Endothelial cell of umbilical vein (primary cell): ENCODE measurements at regions not wholly inside any gene's neighbourhood (a gene's known extent, or its start where the extent isn't known, plus 50 kb on each side); places are given as distances from the start of the nearest gene placed in this dataset.

ENCODE experiments used
- BruUV-seq: library from RNA; stranded (reverse); fragments of 400-500 nt; replicated peaks from 2 replicates; lab custom pipeline; 2021; lab: Mats Ljungman, UMichigan
- CTCF ChIA-PET: fragments of 300-600, 350-600 bp; sonication (Branson Sonifier 250); formaldehyde crosslinking; loops from one replicate; lab custom pipeline; 2021; ENCODE audit warnings: antibody characterized with exemption, inconsistent platforms; lab: Charles Lee
- POLR2A ChIA-PET: fragments of 300-600, 350-600 bp; sonication (Branson Sonifier 250); formaldehyde crosslinking; loops from one replicate; lab custom pipeline; 2021; ENCODE audit warnings: antibody characterized with exemption, inconsistent platforms; lab: Charles Lee
- DNase-seq: peaks from one replicate; pipeline ENCODE4 v3.0.0-alpha.2; 2011; ENCODE audit warnings: low read depth, low spot score
- FAIRE-seq: peaks from 2 replicates; lab custom pipeline; 2011; peaks lifted over from hg19 to GRCh38; lab: Jason Lieb, UNC
- H2AFZ ChIP-seq: 2 replicates; pipeline ENCODE4 v1.6.0; 2012; ENCODE audit warnings: low read depth, low read length, control low read depth, inconsistent platforms
- H3K27ac ChIP-seq: 2 replicates; pipeline ENCODE4 v1.5.1; 2011; ENCODE audit warnings: low read depth, mild to moderate bottlenecking, control low read depth, low read length, moderate library complexity; ENCODE audit not compliant: insufficient read depth
- H3K27me3 ChIP-seq, 2 experiments: 2 replicates each; pipeline versions ENCODE4 v1.6.0 to v1.6.1; 2011; ENCODE audit warnings: low read length in 2 of 2, mixed read lengths in 1 of 2; ENCODE audit not compliant: control insufficient read depth in 2 of 2, insufficient read depth in 2 of 2
- H3K36me3 ChIP-seq, 2 experiments: 2 replicates in 1 of 2; 3 replicates in 1 of 2; pipeline ENCODE4 v1.5.1; 2011; ENCODE audit warnings: low read length in 2 of 2, mild to moderate bottlenecking in 1 of 2, moderate library complexity in 1 of 2; ENCODE audit not compliant: control insufficient read depth in 2 of 2, insufficient read depth in 2 of 2; ENCODE audit errors: extremely low read depth in 1 of 2
- H3K4me1 ChIP-seq: 3 replicates; pipeline ENCODE4 v1.5.1; 2011; ENCODE audit warnings: mild to moderate bottlenecking, low read length; ENCODE audit not compliant: control insufficient read depth, insufficient read depth; ENCODE audit errors: extremely low read depth
- H3K4me2 ChIP-seq: 2 replicates; pipeline ENCODE4 v1.6.1; 2011; ENCODE audit warnings: low read length, control low read depth, mixed read lengths; ENCODE audit not compliant: insufficient read depth
- H3K4me3 ChIP-seq, 3 experiments: fragments of 200-600 bp in 1 of 3; sonication (generic), shearing (Covaris generic) in 1 of 3; replicated peaks in 1 of 3; 2 replicates each; pipeline ENCODE4 v1.5.1; 2011 to 2016; ENCODE audit warnings: control low read depth in 3 of 3, low read length in 3 of 3, mild to moderate bottlenecking in 2 of 3, inconsistent platforms in 1 of 3, low read depth in 1 of 3, moderate library complexity in 1 of 3; ENCODE audit not compliant: insufficient read depth in 1 of 3
- H3K79me2 ChIP-seq: 2 replicates; pipeline ENCODE4 v1.6.0; 2012; ENCODE audit warnings: low read length, inconsistent platforms; ENCODE audit not compliant: control insufficient read depth, insufficient read depth
- H3K9ac ChIP-seq: replicated peaks from 2 replicates; pipeline ENCODE3; 2011; ENCODE audit warnings: low read length, control low read depth; ENCODE audit not compliant: insufficient read depth; ENCODE audit errors: extremely low read depth
- H3K9me1 ChIP-seq: replicated peaks from 3 replicates; pipeline ENCODE4 v1.6.0; 2011; ENCODE audit warnings: mild to moderate bottlenecking, low read length; ENCODE audit not compliant: control insufficient read depth, insufficient read depth; ENCODE audit errors: extremely low read depth
- H3K9me3 ChIP-seq: replicated peaks from 2 replicates; pipeline ENCODE4 v1.5.1; 2012; ENCODE audit warnings: low read length, inconsistent platforms; ENCODE audit not compliant: control insufficient read depth, insufficient read depth
- H4K20me1 ChIP-seq: replicated peaks from 2 replicates; pipeline ENCODE3; 2011; ENCODE audit warnings: mild to moderate bottlenecking, low read length; ENCODE audit not compliant: control insufficient read depth, insufficient read depth; ENCODE audit errors: extremely low read depth
- EZH2 ChIP-seq: IDR thresholded peaks from 2 replicates; pipeline ENCODE4 v1.6.1; 2012; ENCODE audit warnings: borderline replicate concordance, low read depth, mild to moderate bottlenecking, moderate library complexity, low read length, inconsistent platforms; ENCODE audit not compliant: severe bottlenecking
- FOS ChIP-seq: IDR thresholded peaks from 2 replicates; pipeline ENCODE4 v1.6.1; 2011; ENCODE audit warnings: mild to moderate bottlenecking, low read length, moderate library complexity, borderline replicate concordance; ENCODE audit not compliant: insufficient read depth
- GATA2 ChIP-seq: IDR thresholded peaks from 2 replicates; pipeline ENCODE4 v1.7.0; 2011; ENCODE audit warnings: low read depth, mild to moderate bottlenecking, moderate library complexity, mixed read lengths, low read length; ENCODE audit not compliant: insufficient read length, insufficient read depth
- JUN ChIP-seq: IDR thresholded peaks from 2 replicates; pipeline ENCODE4 v1.6.1; 2011; ENCODE audit warnings: borderline replicate concordance, low read depth; ENCODE audit not compliant: insufficient read length, insufficient read depth
- MAX ChIP-seq: IDR thresholded peaks from 2 replicates; pipeline ENCODE4 v1.6.1; 2011; ENCODE audit not compliant: insufficient read depth, insufficient read length
- MYC ChIP-seq: IDR thresholded peaks from one replicate; pipeline ENCODE4 v1.6.1; 2011; ENCODE audit warnings: mild to moderate bottlenecking, low read depth, low read length
- POLR2A ChIP-seq: IDR thresholded peaks from 2 replicates; pipeline ENCODE4 v1.6.1; 2012; ENCODE audit warnings: low read depth, mild to moderate bottlenecking, control low read depth, low read length
- dilution Hi-C: fragments of 300-500 bp; cut with MboI; formaldehyde crosslinking; loops from one replicate; pipeline ENCODE4 v1.15.0; 2019; ENCODE audit warnings: low sequenced_read_pairs; ENCODE audit not compliant: extremely low pct_ligation_motif_present
- intact Hi-C: fragments of 100-400 bp; cut with micrococcal nuclease; formaldehyde crosslinking; loops from one replicate; pipeline ENCODE4 v1.10.0; 2022

DNA sequence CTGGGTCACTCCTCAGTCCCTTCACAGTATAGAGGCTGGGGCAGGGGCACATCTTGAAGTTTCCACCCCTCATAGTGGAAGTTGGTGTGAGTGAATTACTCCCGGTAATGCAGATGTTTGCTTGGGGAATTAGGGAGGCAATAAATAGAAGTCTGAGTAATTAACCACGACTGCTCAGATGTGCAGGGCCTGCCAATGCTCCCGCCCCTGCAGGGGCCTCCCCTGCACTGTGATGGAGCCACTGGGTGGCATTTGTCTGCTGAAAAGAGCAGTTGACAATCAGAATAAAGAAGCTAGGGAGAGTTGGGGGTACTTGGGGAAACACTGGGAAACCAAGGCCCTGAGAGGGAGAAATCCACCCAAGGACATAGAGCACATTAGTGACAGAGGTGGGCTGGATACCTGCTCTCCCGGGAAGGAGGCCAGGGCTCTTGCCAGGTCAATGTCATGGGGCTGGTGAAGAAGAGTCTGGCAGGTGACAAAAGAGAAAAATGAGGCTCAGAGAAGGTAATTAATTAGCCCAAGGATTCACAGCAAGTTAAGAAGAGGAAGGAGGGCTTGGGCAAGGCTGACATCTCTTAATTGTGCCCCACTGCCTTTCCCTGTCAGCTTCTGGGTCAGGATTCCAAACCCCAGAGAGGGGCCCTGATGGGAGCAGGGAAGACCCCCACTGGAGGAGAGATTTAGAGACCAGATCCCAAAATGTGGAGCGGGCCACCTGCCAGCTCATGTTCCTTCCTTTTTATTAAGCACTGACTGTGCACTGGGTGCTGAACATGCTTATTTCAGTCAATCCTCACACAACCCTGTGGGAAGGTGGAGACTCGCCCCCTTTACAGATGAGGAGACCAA, 436.2 kb downstream of the MATN1 start:
- Histone ChIP-seq H2AFZ (no peak overlapping the region), H3K79me2 (no peaks in the 10 kb centered on the region), H3K4me3 (no peak overlapping the region), H3K9ac (no peak overlapping the region), H3K4me1 (no peaks in the 10 kb centered on the region), H3K36me3 (no peaks in the 10 kb centered on the region), H3K27ac (no peak overlapping the region), H3K4me2 (no peak overlapping the region), H4K20me1 (no peaks in the 10 kb centered on the region), H3K27me3 (no peaks in the 10 kb centered on the region), H3K9me3 (no peaks in the 10 kb centered on the region), H3K9me1 (no peaks in the 10 kb centered on the region)
- TF ChIP-seq GATA2 = no peak
- TF ChIP-seq MYC = no peak
- no peak for TF ChIP-seq EZH2
- TF ChIP-seq JUN = no peak
- TF ChIP-seq POLR2A = no peak
- TF ChIP-seq MAX = no peak
- no peak for TF ChIP-seq FOS
- FAIRE-seq (no peak), DNase-seq (no peak)
- CTCF ChIA-PET = no interaction called here
- dilution Hi-C loops (no loop called here), intact Hi-C loops (no loop called here)
- no TSS peak for BruUV-seq
- POLR2A ChIA-PET = no interaction called here
